ENCODE measurements at regions not wholly inside any gene's neighbourhood (a gene's known extent, or its start where the extent isn't known, plus 50 kb on each side); places are given as distances from the start of the nearest gene placed in this dataset.

GRCh38 chr9:24132244-24132643 is 306.2 kb upstream of the ELAVL2 start:
- TF ChIP-seq POLR2AphosphoS5 (IDR thresholded peaks at IDR 0.05) (no peak), CTCF (IDR thresholded peaks at IDR 0.05) (no peak), POLR2A (IDR thresholded peaks at IDR 0.05) (no peak), EP300 (IDR thresholded peaks at IDR 0.05) (no peak)
- H3K4me3 ChIP-seq: no peak overlapping the region
- DNase-seq: no peak
- intact Hi-C loops (cut with DNase I): no loop called here
- H3K9me3 ChIP-seq: no peaks in the 10 kb centered on the region
- H3K27ac ChIP-seq: no peak overlapping the region
- peaks cover 0 to 8% (median 0%) of the 10 kb centered on the region in 4 donors for H3K4me1 ChIP-seq
- 50 to 61% methylated on average over 2 of the region's 2 CpGs for WGBS, 2 donors
- H3K36me3 ChIP-seq: no peaks in the 10 kb centered on the region
- no peaks in the 10 kb centered on the region for H3K27me3 ChIP-seq

GRCh38 chr9:24127519-24127918 is 301.5 kb upstream of the ELAVL2 start:
- Histone ChIP-seq H3K27ac (no peak overlapping the region), H3K36me3 (no peaks in the 10 kb centered on the region), H3K4me3 (no peak overlapping the region), H3K9me3 (no peaks in the 10 kb centered on the region), H3K27me3 (no peaks in the 10 kb centered on the region), H3K4me1 (peaks cover 0 to 5% (median 0%) of the 10 kb centered on the region in 4 donors)
- TF ChIP-seq EP300 (IDR thresholded peaks at IDR 0.05) (no peak), CTCF (IDR thresholded peaks at IDR 0.05) (no peak), POLR2A (IDR thresholded peaks at IDR 0.05) (no peak), POLR2AphosphoS5 (IDR thresholded peaks at IDR 0.05) (no peak)
- intact Hi-C loops (cut with DNase I): no loop called here
- no peak for DNase-seq
- WGBS, 2 donors: 81 to 87% methylated on average over 1 of the region's 1 CpG

- no peak for DNase-seq
- H3K4me1 ChIP-seq: no peaks in the 10 kb centered on the region
- intact Hi-C loops (cut with DNase I): no loop called here
- TF ChIP-seq CTCF (IDR thresholded peaks at IDR 0.05): no peak
- no peak for TF ChIP-seq POLR2A (IDR thresholded peaks at IDR 0.05)
- no peak for TF ChIP-seq EP300 (IDR thresholded peaks at IDR 0.05)
- no peak for TF ChIP-seq POLR2AphosphoS5 (IDR thresholded peaks at IDR 0.05)
- H3K36me3 ChIP-seq: no peaks in the 10 kb centered on the region
- H3K4me3 ChIP-seq: no peak overlapping the region
- 82 to 85% methylated on average over 5 of the region's 5 CpGs for WGBS, 2 donors
- H3K9me3 ChIP-seq: no peaks in the 10 kb centered on the region
- no peaks in the 10 kb centered on the region for H3K27me3 ChIP-seq
- no peak overlapping the region for H3K27ac ChIP-seq
Observed at GRCh38 chr9:24118190-24118589, 292.1 kb upstream of the ELAVL2 start.

GRCh38 chr9:24096756-24097155 is 270.7 kb upstream of the ELAVL2 start:
- 56 to 74% methylated on average over 1 of the region's 1 CpG for WGBS, 2 donors
- intact Hi-C loops (cut with DNase I): no loop called here
- TF ChIP-seq CTCF (IDR thresholded peaks at IDR 0.05) (no peak), POLR2AphosphoS5 (IDR thresholded peaks at IDR 0.05) (no peak), POLR2A (IDR thresholded peaks at IDR 0.05) (no peak), EP300 (IDR thresholded peaks at IDR 0.05) (no peak)
- Histone ChIP-seq H3K9me3 (peaks cover 0 to 6% (median 0%) of the 10 kb centered on the region in 4 donors), H3K27me3 (no peaks in the 10 kb centered on the region), H3K27ac (no peak overlapping the region), H3K4me3 (no peak overlapping the region), H3K36me3 (no peaks in the 10 kb centered on the region), H3K4me1 (no peaks in the 10 kb centered on the region)
- DNase-seq: no peak

GRCh38 chr9:24095246-24095645 is 269.2 kb upstream of the ELAVL2 start:
- Histone ChIP-seq H3K4me3 (no peak overlapping the region), H3K36me3 (no peaks in the 10 kb centered on the region), H3K27ac (no peak overlapping the region), H3K27me3 (no peaks in the 10 kb centered on the region), H3K9me3 (peaks cover 0 to 6% (median 0%) of the 10 kb centered on the region in 4 donors), H3K4me1 (no peaks in the 10 kb centered on the region)
- 71 to 86% methylated on average over 2 of the region's 2 CpGs for WGBS, 2 donors
- no peak for DNase-seq
- TF ChIP-seq POLR2A (IDR thresholded peaks at IDR 0.05) (no peak), EP300 (IDR thresholded peaks at IDR 0.05) (no peak), CTCF (IDR thresholded peaks at IDR 0.05) (no peak), POLR2AphosphoS5 (IDR thresholded peaks at IDR 0.05) (no peak)
- intact Hi-C loops (cut with DNase I): no loop called here

Data from sigmoid colon (tissue), 6 donors.